ENCODE measurements at regions not wholly inside any gene's neighbourhood (a gene's known extent, or its start where the extent isn't known, plus 50 kb on each side); places are given as distances from the start of the nearest gene placed in this dataset.

DNA sequence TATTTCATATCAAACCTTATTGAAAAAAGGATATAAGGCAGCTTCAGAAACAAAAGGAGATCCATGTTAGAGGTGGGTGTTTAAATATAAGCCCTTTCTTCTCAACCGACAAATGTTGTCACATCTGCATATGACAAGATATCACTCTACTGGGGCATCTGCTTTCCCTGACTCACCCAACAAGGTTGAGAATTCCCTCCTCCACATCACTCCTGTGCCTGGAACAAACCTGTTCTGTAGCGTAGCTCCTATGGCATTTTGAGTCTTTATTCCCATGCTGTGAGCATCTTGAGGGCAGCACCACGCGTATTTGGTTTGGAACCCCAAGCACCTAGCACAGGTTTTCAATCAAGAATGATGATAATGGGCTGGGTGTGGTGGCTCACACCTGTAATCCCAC, 59.4 kb upstream of the ZFHX3 start:
- TF ChIP-seq POLR2A (IDR thresholded peaks at IDR 0.05; ENCODE audit: low read depth, low read length): no peak
- TF ChIP-seq POLR2AphosphoS5 (IDR thresholded peaks at IDR 0.05; ENCODE audit: low read depth, low read length): no peak
- no peak for TF ChIP-seq TAF1 (IDR thresholded peaks at IDR 0.05; ENCODE audit: borderline replicate concordance, low read depth, low read length)
